Colonic mucosa (tissue), 4 donors: ENCODE measurements at regions not wholly inside any gene's neighbourhood (a gene's known extent, or its start where the extent isn't known, plus 50 kb on each side); places are given as distances from the start of the nearest gene placed in this dataset.

Experiments used
- DNase-seq: peaks from one replicate; pipeline ENCODE4 v3.0.0-alpha.2; 2020
- H3K27ac ChIP-seq: fragments of 200-600 bp; one replicate; pipeline ENCODE4 v1.8.0; 2021
- H3K27me3 ChIP-seq: fragments of 200-600 bp; one replicate; pipeline ENCODE4 v1.8.0; 2021
- H3K36me3 ChIP-seq: fragments of 200-600 bp; one replicate; pipeline ENCODE4 v1.8.0; 2021
- H3K4me1 ChIP-seq: fragments of 200-600 bp; one replicate; pipeline ENCODE4 v1.8.0; 2021; ENCODE audit warnings: mild to moderate bottlenecking
- H3K4me3 ChIP-seq: fragments of 200-600 bp; one replicate; pipeline ENCODE4 v1.8.0; 2021
- H3K9ac ChIP-seq, 2 donors: one replicate each; pipeline ENCODE4 v1.7.0; 2013; ENCODE audit warnings: control low read depth in 2 of 2, low read depth in 2 of 2, low read length in 2 of 2
- H3K9me3 ChIP-seq: fragments of 200-600 bp; one replicate; pipeline ENCODE4 v1.8.0; 2021
- intact Hi-C: fragments of 100-400 bp; cut with DNase I; formaldehyde crosslinking; loops from one replicate; pipeline ENCODE4 v1.14.1; 2022
- TF ChIP-seq, protein P1 (sequence below): fragments of 200-600 bp; IDR thresholded peaks from one replicate; pipeline ENCODE4 v1.8.0; 2022; ENCODE audit warnings: antibody characterized with exemption, mild to moderate bottlenecking
- donor health status: healthy.
- donor health status: DM: no; HTN: no; CAD: no.
- donor health status: DM: no; HTN: no; CAD: no.

DNA sequence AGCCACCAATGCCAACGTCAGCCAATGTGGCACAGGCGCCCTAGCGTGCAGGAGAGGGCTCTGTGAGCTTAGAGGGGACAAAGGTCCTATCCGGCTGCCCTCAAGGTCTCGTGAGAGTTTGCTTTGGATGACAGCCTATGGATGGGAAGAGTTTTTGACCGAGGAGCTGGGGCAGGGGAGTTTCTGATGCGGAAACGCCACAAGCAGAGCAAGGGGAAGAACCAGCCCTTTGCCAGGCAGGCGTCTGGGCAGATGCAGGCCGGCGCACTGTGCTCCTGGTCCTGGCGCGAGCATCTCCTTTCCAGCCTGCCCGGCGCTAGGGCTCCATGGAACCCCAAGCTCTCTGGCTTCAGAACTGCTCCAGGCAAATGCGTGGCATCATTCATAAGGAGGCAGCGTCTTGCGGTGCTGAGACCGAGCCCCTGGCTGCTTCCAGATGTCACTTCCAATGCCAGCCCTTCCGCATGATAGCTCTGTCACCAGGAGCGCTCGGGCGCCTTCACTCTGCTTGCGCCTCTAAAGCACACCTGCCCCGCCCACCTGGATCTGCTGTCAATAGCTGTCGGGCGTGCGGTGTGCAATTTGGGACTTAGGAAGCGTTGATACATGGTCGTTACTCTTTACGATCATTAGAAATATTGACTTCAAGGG is 374.9 kb upstream of the IRX1 start:
- Histone ChIP-seq H3K36me3 (no peaks in the 10 kb centered on the region), H3K9me3 (no peaks in the 10 kb centered on the region), H3K4me3 (no peak overlapping the region), H3K27ac (no peak overlapping the region), H3K4me1 (no peaks in the 10 kb centered on the region), H3K27me3 (no peaks in the 10 kb centered on the region), H3K9ac (no peak overlapping the region)
- intact Hi-C loops: no loop called here
- peak; percentile 13 for DNase-seq
- TF ChIP-seq, protein P1, sequence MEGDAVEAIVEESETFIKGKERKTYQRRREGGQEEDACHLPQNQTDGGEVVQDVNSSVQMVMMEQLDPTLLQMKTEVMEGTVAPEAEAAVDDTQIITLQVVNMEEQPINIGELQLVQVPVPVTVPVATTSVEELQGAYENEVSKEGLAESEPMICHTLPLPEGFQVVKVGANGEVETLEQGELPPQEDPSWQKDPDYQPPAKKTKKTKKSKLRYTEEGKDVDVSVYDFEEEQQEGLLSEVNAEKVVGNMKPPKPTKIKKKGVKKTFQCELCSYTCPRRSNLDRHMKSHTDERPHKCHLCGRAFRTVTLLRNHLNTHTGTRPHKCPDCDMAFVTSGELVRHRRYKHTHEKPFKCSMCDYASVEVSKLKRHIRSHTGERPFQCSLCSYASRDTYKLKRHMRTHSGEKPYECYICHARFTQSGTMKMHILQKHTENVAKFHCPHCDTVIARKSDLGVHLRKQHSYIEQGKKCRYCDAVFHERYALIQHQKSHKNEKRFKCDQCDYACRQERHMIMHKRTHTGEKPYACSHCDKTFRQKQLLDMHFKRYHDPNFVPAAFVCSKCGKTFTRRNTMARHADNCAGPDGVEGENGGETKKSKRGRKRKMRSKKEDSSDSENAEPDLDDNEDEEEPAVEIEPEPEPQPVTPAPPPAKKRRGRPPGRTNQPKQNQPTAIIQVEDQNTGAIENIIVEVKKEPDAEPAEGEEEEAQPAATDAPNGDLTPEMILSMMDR: no peak

DNA sequence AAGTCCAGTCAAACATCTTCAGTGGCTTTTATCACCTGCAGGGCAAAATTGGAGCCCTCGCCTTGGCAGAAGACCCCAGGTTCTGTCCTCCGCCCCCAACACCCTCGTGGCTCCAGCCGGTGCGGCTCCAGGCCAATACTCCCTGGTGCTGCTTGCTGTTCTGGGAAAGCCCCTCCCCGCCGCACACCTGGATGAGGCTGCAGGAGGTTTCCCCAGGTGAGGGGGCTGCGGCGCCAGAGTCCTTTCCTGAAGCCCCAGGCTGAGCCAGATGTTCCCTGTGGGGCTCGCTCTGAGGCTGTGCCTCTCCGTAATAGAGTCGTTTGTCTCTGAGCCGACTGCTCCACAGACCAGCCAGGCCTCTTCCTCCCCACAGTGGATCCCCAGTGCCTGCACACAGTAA is 375.4 kb upstream of the IRX1 start:
- H3K36me3 ChIP-seq: no peaks in the 10 kb centered on the region
- TF ChIP-seq, protein P1: no peak
- no peak overlapping the region for H3K9ac ChIP-seq
- no peaks in the 10 kb centered on the region for H3K27me3 ChIP-seq
- intact Hi-C loops: no loop called here
- no peak overlapping the region for H3K4me3 ChIP-seq
- H3K4me1 ChIP-seq: no peaks in the 10 kb centered on the region
- no peak overlapping the region for H3K27ac ChIP-seq
- no peaks in the 10 kb centered on the region for H3K9me3 ChIP-seq
- peak; percentile 0 for DNase-seq

DNA sequence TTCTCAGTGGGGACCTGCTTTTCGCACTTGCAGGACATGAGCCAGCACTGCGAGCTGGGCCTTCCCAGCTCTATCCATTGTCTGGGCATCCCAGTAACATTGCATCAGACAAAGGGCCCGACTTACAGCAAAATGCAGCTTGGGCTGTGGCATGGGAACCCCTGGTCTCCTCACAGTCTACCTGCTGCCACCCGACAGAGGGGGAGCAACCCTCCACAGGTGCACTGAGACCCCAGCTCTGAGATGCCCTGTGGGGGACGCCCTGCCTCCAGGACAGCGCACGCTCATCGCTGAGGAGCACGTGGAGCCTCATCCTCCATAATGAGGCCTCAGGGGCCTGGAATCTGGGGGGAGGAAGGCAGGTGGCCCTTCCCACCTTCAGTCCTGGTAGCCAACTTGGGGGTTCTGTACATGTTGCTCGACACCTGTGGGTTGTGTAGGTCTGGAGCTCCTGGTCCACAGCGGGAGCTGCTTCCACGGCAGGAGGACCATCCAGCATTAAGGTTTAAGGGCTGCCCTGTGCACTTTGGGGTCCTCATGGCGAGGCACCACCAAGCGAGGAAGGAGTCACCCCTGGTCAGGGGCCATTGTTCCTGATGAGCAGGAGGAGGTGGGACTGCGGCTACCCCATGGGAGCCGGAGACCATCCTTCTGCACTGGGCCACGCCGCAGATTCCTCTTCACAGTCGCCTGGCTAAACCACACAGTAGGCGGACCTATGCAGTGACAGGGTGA is 376.5 kb upstream of the IRX1 start:
- H3K9ac ChIP-seq: no peak overlapping the region
- peak; percentile 10 for DNase-seq
- H3K27me3 ChIP-seq: no peaks in the 10 kb centered on the region
- no peaks in the 10 kb centered on the region for H3K36me3 ChIP-seq
- H3K4me1 ChIP-seq: no peaks in the 10 kb centered on the region
- intact Hi-C loops: no loop called here
- H3K4me3 ChIP-seq: no peak overlapping the region
- TF ChIP-seq, protein P1: no peak
- H3K9me3 ChIP-seq: no peaks in the 10 kb centered on the region
- H3K27ac ChIP-seq: no peak overlapping the region

DNA sequence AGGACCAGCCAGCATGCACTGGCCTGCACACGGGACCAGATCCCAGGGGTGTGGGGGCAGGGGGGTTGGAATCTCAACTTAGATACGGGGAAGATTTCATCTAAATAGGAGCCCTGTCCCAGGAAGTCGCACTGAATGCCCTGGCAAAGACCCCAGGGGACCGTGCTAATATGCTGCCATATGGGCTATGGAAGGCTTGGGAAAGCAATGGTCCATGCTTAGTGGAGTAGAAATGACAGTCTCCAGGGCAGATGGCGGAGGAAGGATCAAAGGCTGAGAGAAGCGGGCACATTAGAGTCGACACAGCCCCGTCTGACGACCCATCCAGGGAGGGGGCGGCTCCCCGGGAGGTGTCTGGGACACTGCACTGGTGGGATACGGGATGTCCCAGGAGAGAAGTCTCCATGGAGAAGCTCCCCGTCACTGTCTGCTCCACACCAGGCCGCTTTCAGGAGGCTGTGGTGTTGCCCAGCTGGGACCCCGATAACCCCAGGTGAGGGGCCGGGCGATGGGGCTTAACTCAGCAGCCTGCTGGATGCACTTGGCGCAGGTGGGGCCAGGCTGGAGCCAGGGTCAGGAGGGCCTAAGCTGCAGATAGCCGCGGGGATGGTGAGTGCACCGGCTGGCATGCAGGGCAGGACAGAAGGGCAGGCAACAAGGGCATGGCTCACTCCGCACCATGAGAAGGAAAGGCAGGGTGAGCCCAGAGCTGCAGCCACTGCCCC is 377.7 kb upstream of the IRX1 start:
- peak; percentile 15 for DNase-seq

DNA sequence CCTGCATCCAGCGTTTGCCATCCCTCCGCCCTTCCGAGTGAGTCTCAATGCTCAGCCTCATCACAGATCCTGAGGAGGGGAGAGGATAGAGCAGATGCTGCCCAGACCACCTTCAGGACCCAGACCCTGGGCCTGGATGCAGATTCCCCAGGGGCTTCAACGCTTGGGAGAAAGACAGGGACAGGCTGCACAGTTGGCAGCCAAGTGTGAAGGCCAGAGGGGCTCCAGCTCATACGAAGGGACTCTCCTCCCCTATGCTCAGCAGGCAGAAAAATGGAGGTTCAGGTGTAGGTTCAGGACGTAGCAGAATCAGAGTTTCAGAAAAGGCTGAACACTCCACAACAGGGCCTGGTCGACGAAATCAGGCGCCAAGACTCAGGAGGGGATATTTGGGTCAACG is 378.5 kb upstream of the IRX1 start:
- no peaks in the 10 kb centered on the region for H3K36me3 ChIP-seq
- TF ChIP-seq, protein P1: no peak
- H3K27ac ChIP-seq: no peak overlapping the region
- no peaks in the 10 kb centered on the region for H3K4me1 ChIP-seq
- H3K27me3 ChIP-seq: no peaks in the 10 kb centered on the region
- intact Hi-C loops: no loop called here
- DNase-seq: peak; percentile 1
- no peak overlapping the region for H3K9ac ChIP-seq
- no peak overlapping the region for H3K4me3 ChIP-seq
- no peaks in the 10 kb centered on the region for H3K9me3 ChIP-seq

More for the DNA sequence above, 377.7 kb upstream of the IRX1 start:
- Histone ChIP-seq H3K27ac (no peak overlapping the region), H3K36me3 (no peaks in the 10 kb centered on the region), H3K27me3 (no peaks in the 10 kb centered on the region), H3K4me1 (no peaks in the 10 kb centered on the region), H3K9ac (no peak overlapping the region), H3K9me3 (no peaks in the 10 kb centered on the region), H3K4me3 (no peak overlapping the region)
- TF ChIP-seq, protein P1: no peak
- intact Hi-C loops: no loop called here
